Kasumi-1 (cell line): ENCODE measurements at regions not wholly inside any gene's neighbourhood (a gene's known extent, or its start where the extent isn't known, plus 50 kb on each side); places are given as distances from the start of the nearest gene placed in this dataset.

Experiments used
- DNase-seq, 2 experiments: peaks; one replicate each; lab custom pipeline; 2025; lab: John Stamatoyannopoulos, UW

GRCh38 chr4:185924458-185925044 lies 112.6 kb upstream of the SORBS2 start:
- no peak for DNase-seq

GRCh38 chr4:185925910-185926360 lies 113.9 kb upstream of the SORBS2 start:
- no peak for DNase-seq

DNA sequence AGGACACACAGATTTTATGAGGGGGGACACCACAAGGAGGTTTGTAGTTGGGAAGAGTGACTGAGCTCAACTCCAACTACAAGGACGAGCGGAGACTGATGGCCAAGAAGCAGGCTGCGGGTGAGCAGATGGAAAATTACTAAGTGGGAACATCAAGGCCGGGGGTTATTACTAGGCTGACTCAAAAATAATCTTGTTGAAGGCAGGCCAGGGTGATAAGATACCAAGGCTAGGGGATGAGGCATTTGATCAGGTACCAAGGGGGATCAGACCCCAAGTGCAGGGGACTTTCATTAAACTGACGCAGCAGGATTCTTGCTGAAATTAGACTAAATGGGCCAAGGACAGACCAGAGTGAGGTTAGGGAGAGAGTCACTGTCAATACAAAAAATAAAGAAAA lies 119.4 kb upstream of the SORBS2 start:
- DNase-seq: no peak

GRCh38 chr4:185931986-185932385 lies 120.0 kb upstream of the SORBS2 start:
- no peak for DNase-seq

- DNase-seq: no peak
Measured at GRCh38 chr4:185932491-185932890, 120.5 kb upstream of the SORBS2 start.

GRCh38 chr4:185933078-185933581 lies 121.1 kb upstream of the SORBS2 start:
- DNase-seq: no peak

- no peak for DNase-seq
Measured at GRCh38 chr4:185936650-185937376, 124.8 kb upstream of the SORBS2 start.

DNA sequence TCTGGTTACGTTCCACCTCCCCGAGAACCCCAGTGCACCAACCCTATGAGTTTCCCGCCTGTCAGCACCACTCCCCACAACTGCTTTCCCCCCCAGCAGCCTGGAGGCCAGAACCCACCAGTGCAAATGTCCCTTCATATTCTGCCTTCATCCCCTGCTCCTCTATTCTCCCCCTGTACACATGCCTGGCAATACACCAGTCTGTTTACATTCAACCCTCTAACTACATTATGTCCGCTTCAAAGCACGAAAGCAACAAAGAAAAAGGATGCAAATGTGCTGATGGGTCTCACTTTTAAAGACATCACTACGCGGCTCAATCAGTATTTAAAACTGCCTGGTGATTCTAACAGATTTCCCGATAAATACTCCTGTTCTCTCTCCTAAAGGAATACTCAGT lies 126.7 kb upstream of the SORBS2 start:
- DNase-seq: no peak

- no peak for DNase-seq
Measured at GRCh38 chr4:185941461-185941860, 127.5 kb upstream of the TLR3 start.

- DNase-seq: no peak
Measured at GRCh38 chr4:185945252-185945651, 123.7 kb upstream of the TLR3 start.

DNA sequence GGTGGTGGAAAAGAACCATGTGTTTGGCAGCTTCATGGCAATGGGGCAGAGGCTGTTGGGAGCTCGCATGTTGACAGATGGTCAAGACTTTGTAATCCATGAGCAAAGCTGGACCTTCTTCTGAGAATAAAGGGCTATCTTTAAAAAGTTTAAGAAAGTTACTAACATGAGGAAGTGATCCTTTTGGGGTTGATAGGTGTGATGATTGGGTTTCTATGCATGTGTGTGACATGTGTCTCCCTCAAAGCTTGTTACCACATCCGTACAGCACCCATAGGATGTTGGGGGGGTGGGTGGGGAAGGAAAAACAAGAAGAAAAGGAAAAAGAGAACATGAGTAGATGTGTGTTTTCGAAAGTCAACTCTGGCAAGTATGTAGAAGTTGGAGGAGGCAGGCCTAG lies 123.0 kb upstream of the TLR3 start:
- DNase-seq: no peak

DNA sequence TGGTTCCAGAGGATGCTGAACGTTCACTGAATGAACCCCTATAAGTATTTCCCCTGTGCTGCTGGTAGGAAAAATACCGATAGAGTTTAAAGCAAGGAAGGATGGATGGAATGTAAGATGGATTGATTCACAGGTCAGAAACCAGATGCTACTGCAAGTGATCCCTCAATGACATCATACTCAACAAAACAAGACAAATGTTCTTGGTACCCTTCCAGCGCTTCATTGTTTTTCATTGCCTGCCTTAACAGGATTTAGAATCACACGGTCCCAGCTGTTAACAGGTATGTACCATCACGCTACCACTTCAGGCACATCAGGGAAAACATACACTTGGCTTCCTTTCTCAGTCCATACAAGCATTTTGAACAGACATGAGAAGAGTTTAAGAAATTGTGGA lies 118.1 kb upstream of the TLR3 start:
- no peak for DNase-seq

DNA sequence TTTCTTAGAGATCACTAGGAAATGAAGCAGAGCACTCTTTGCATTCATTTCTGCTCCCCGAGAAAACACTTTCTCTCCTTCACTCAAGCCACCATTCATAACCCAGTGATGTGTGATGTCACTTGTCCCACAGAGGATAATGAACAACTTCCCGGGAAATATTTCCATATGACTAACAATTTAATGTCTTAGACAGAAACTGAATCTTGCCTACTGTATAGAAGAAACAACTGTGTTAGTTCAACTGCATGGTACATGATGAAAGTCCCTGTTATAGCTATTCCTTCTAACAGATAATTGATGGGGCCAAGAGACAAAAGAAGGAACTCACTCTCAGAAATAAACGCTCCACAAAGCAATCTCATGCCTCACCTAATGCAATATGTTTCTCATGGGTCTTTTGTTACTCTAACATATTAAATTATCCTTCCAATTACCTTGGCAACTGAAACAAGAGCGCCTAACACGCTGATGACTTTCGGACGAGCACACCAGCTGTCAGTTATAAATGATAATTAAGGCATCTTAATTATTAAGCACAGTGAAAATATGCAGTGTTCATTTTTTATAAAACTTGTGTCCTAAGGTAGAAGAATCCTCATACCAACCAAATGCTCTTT lies 113.7 kb upstream of the TLR3 start:
- DNase-seq: no peak

- DNase-seq: no peak
Measured at GRCh38 chr4:185955826-185956543, 113.0 kb upstream of the TLR3 start.

- no peak for DNase-seq
Measured at GRCh38 chr4:185956544-185956940, 112.4 kb upstream of the TLR3 start.

DNA sequence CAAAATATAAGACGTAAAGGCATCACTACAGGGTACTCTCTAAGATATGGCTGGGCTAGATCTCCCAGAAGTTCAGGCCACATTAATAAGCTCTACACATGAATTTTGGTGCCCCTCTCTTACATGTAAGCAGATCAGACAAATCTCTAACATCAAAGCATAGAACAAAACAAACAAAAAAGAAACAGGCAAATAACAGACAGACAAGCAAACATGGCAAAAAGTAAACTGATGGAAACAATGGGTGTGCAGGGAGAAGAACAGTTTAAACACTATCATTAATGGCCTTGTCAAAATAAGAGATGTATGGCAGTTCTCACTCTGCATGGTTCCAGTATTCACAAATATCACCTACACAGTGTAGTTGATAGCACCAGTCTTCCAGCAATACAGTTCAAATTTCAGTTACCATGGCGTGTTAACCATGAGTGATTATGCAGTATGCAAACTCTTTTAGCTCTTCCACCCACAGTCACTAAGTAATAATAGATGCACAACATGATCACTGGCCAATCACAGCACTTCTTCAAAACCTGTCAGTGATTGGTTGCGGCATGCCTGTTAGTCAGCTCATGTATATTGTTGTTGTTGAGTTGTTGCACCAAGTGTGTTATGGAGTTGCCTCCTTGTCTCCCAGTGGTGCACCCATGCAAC lies 110.7 kb upstream of the TLR3 start:
- no peak for DNase-seq

DNA sequence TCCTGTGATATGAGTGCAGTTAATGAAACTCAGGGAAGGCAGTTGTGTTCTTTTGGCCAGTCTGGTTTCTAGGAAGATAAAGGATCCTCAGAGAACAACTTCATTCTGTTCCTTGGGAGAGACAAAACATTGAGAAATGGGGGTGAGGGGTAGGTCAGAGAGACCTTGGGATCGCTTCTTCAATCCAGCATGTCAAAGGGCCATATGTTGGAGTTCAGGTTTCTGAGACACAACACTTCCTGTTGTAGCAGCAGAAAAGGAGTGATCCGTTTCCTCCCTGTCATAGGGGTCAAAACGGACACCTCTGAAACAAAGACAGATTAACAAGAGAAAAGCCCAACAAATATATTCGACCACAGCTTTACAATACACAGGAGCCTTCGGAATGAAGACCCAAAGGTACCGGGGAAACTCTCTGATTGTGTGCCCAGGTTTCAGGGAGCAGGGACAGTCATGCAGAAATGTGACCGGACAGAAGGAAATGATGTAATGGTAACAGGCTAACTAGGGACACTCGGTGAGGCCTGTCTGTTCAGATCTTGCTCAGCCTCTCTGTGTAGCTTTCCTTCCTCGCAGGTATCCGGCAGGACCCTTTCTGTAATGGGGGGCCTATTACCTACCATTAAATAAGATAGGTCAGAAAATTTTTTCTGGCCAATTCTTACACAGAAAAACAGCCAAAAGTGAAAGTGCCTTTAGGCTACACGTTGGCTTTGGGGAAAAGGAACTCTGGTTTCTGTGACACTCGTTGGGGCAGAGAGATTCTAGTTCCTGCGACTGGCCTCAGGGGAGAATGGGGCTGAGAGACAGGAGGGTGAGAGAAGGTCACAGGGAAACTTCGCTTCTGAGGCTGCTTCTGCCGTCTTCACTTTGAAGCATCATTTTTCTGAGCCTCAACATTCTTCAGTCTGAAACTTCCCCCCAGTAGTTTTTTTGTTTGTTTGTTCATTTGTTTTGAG lies 103.3 kb upstream of the TLR3 start:
- no peak for DNase-seq

GRCh38 chr4:185966549-185966948 lies 102.4 kb upstream of the TLR3 start:
- DNase-seq: no peak

DNA sequence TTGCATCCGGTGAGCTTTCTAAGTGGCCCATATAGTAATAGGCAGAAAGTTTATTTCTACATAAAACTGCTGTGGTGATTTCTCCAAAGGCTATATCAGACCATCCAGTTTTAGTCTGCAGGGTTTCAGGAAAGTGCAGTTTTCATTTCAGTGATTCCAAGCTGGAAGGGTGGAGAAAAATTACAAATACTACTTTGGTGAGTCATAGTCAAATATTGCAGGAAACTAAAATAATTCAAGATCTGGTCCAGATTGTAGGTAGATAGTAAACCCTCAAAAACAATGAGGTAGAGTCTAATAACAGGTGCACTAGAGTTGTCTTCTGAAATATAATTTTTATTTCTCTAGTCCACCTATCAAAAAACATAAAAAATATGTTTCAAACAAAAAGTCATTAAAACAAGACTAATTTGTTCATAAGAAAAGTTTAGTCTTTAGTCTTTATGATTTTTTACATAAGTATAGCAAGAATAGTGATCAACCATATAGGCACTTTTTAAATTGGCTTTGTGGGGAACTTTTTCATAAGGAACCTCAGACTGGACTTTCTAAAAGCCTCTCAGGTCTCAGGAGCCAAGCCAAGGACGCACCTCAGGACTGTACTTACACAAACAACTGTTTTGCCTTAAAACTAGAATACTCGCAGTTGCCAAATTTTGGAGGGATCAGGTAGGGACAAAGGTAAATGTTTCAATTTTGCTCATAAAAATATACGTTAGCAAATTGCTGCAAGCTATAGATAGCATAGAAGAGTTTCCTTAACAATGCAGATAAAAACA lies 101.8 kb upstream of the TLR3 start:
- no peak for DNase-seq

DNA sequence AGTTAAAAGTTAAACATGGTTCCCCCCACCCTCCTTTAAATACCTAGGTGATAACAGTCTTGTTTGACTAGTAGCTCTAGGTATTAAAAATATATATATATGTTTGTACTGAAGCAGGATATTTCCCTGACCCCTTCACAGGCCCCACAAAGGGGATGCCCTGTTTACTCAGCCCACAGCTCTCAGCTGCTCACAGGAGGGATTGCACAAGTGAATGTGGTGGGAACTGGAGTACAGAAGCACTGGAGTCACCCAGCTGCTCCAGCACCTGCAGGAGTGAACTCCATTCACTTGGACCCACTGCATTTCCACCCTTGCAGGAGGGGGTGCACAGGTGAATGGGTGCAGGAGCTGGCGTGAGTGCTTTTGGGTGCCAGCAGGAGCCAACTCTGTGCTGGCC lies 99.3 kb upstream of the TLR3 start:
- no peak for DNase-seq
